Upper lobe of right lung (tissue), 1 donor: ENCODE measurements at regions not wholly inside any gene's neighbourhood (a gene's known extent, or its start where the extent isn't known, plus 50 kb on each side); places are given as distances from the start of the nearest gene placed in this dataset.

Experiments
- ATAC-seq: fragments of 200-7000 bp; cut with Tn5 transposase; one replicate; pipeline ENCODE4 v1.9.1; 2020; ENCODE audit warnings: mild to moderate bottlenecking, moderate library complexity
- DNase-seq: peaks from one replicate; pipeline ENCODE4 v3.0.0-alpha.2; 2020
- H3K27ac ChIP-seq: fragments of 200-600 bp; one replicate; pipeline ENCODE4 v1.8.0; 2022
- H3K27me3 ChIP-seq: fragments of 200-600 bp; one replicate; pipeline ENCODE4 v1.8.0; 2022; ENCODE audit warnings: mild to moderate bottlenecking
- H3K36me3 ChIP-seq: fragments of 200-600 bp; one replicate; pipeline ENCODE4 v1.8.0; 2022
- H3K4me1 ChIP-seq: fragments of 200-600 bp; one replicate; pipeline ENCODE4 v1.8.0; 2022
- H3K4me3 ChIP-seq: fragments of 200-600 bp; one replicate; pipeline ENCODE4 v1.8.0; 2022; ENCODE audit warnings: mild to moderate bottlenecking
- H3K9me3 ChIP-seq: fragments of 200-600 bp; one replicate; pipeline ENCODE4 v1.8.0; 2022
- CTCF ChIP-seq: fragments of 200-600 bp; IDR thresholded peaks from one replicate; pipeline ENCODE4 v1.8.0; 2022; ENCODE audit warnings: antibody characterized with exemption
- intact Hi-C: fragments of 100-400 bp; cut with DNase I; formaldehyde crosslinking; loops from one replicate; pipeline ENCODE4 v1.11.0; 2022
- donor health status: DM: no; HTN: yes; CAD: no; lungs with severe emphysema.

DNA sequence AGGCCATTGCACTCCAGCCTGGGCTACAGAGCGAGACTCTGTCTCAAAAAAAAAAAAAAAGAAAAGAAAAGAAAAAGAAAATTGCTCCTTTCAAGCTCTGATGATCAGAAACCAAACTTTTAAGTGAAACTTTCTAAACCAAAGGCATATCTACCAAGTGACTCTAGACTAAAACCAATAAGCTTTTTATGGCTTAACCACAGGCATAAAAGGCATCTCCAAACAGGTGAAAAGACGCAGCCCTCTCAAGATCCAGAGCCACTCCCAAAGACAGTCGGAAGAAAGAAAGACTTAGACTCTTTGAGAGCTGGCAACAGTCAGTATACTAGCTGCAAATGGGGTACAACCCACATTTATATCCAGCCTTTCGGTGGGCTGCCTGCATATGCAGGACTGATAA lies 117.1 kb upstream of the AP1S2 start:
- Histone ChIP-seq H3K36me3 (no peaks in the 10 kb centered on the region), H3K27ac (no peak overlapping the region), H3K9me3 (no peaks in the 10 kb centered on the region), H3K4me1 (no peaks in the 10 kb centered on the region), H3K27me3 (no peaks in the 10 kb centered on the region), H3K4me3 (no peak overlapping the region)
- intact Hi-C loops: no loop called here
- DNase-seq: no peak
- no peak for ATAC-seq
- no peak for TF ChIP-seq CTCF

DNA sequence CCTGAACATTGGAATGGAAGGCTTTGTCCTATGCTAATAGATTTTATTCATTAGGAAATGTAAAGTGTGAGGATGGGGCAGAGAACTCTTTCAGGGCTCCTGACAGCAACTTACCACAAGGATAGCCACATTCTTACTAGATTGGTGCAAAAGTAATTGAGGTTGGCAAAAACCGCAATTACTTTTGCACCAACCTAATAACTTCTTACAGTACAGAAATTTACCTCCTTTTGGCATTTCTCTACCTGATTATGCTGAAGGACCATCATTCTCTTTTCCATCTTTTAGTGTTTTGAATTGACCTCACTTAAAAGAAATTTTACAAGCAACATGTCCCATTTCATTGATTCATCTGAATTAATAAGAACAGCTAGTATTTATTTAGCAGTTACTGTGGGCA lies 109.2 kb upstream of the AP1S2 start:
- no peak overlapping the region for H3K4me3 ChIP-seq
- TF ChIP-seq CTCF: no peak
- no peak overlapping the region for H3K27ac ChIP-seq
- DNase-seq: no peak
- H3K27me3 ChIP-seq: no peaks in the 10 kb centered on the region
- H3K36me3 ChIP-seq: no peaks in the 10 kb centered on the region
- intact Hi-C loops: no loop called here
- H3K4me1 ChIP-seq: no peaks in the 10 kb centered on the region
- no peak for ATAC-seq
- H3K9me3 ChIP-seq: no peaks in the 10 kb centered on the region

DNA sequence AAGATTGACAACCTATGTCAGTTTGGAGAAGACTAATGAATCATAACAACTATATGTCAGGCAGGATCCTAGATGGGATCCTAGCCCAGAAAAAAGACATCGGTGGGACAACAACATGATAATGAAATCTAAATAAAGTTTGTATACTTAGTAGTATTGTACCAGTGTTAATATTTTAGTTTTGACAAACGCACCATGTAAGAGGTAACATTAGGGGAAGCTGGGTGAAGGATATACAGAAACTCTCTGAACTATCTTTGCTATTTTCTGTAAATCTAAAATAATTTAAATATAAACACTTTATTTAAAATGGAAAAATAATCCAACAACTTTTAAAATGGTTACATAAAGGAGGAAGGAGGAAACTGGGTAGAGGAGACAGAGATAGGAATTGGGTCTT lies 105.6 kb upstream of the AP1S2 start:
- no peaks in the 10 kb centered on the region for H3K27me3 ChIP-seq
- intact Hi-C loops: no loop called here
- DNase-seq (no peak), ATAC-seq (no peak)
- no peaks in the 10 kb centered on the region for H3K4me1 ChIP-seq
- no peaks in the 10 kb centered on the region for H3K9me3 ChIP-seq
- no peaks in the 10 kb centered on the region for H3K36me3 ChIP-seq
- TF ChIP-seq CTCF: no peak
- no peak overlapping the region for H3K4me3 ChIP-seq
- H3K27ac ChIP-seq: no peak overlapping the region

DNA sequence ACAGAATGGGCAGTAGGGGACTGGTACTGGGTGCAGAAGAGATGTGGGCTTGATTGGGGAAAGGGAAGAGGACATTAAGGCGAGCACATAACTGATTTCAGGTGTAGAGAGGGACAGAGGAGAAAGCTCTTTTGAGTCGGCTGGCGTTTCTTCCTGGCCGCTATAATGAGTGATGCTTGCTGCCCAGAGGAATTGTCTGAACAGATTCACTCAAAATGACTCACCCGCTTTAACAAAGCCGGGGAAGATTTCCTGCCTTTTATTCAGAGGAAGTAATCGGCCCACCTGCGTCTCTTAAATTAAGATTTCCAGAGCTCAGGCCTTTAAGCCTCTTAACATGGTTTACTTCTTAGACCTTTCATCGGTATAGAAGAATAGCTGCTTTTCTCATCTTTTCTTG lies 102.1 kb upstream of the AP1S2 start:
- Histone ChIP-seq H3K27me3 (no peaks in the 10 kb centered on the region), H3K4me1 (no peaks in the 10 kb centered on the region), H3K9me3 (no peaks in the 10 kb centered on the region), H3K27ac (no peak overlapping the region), H3K36me3 (no peaks in the 10 kb centered on the region), H3K4me3 (no peak overlapping the region)
- intact Hi-C loops: no loop called here
- no peak for TF ChIP-seq CTCF
- no peak for DNase-seq
- ATAC-seq: no peak

- Histone ChIP-seq H3K4me3 (no peak overlapping the region), H3K27ac (no peak overlapping the region), H3K4me1 (no peaks in the 10 kb centered on the region), H3K9me3 (no peaks in the 10 kb centered on the region), H3K27me3 (no peaks in the 10 kb centered on the region), H3K36me3 (no peaks in the 10 kb centered on the region)
- no peak for TF ChIP-seq CTCF
- intact Hi-C loops: no loop called here
- ATAC-seq (no peak), DNase-seq (no peak)
These were observed 99.2 kb upstream of the AP1S2 start for GRCh38 chrX:15953801-15954200.

DNA sequence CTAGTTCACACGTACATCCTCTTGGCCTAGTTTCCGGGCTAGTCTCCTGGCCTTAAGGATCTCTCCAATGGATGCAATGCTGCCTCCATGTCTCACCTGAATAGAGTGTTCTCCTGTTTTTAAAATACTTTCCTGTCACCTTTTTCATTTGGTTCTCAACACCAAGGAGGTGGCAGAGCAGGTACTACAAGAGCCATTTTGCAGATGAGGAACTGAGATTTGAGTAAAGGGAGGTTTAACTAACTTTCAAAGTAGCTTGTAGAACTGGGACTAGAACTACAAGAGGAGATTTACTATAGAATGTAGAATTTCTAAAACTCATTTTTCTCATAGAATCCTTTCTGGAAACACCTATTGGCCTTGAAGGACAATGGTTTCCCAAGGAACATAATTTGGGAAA lies 97.6 kb upstream of the AP1S2 start:
- ATAC-seq (no peak), DNase-seq (no peak)
- H3K9me3 ChIP-seq: no peaks in the 10 kb centered on the region
- H3K27ac ChIP-seq: no peak overlapping the region
- H3K4me3 ChIP-seq: no peak overlapping the region
- no peaks in the 10 kb centered on the region for H3K36me3 ChIP-seq
- no peaks in the 10 kb centered on the region for H3K4me1 ChIP-seq
- no peaks in the 10 kb centered on the region for H3K27me3 ChIP-seq
- no peak for TF ChIP-seq CTCF
- intact Hi-C loops: no loop called here
